Peyer's patch (tissue), 4 donors: ENCODE measurements at regions not wholly inside any gene's neighbourhood (a gene's known extent, or its start where the extent isn't known, plus 50 kb on each side); places are given as distances from the start of the nearest gene placed in this dataset.

ENCODE experiments used
- CTCF ChIP-seq, 6 experiments: fragments of 450-650 bp in 4 of 6; fragments of 200-600 bp in 2 of 6; sonication (generic) in 1 of 6; IDR thresholded peaks; one replicate each; pipeline ENCODE4 v1.5.1; 2017 to 2019; ENCODE audit warnings: antibody characterized with exemption in 6 of 6, mild to moderate bottlenecking in 3 of 6, moderate library complexity in 1 of 6
- POLR2A ChIP-seq, 2 donors: fragments of 450-650 bp; IDR thresholded peaks; one replicate each; pipeline ENCODE4 v1.5.1; 2017; ENCODE audit warnings: antibody characterized with exemption in 2 of 2, mild to moderate bottlenecking in 2 of 2, moderate library complexity in 2 of 2

- TF ChIP-seq CTCF (IDR thresholded peaks at IDR 0.05) (no peak), POLR2A (IDR thresholded peaks at IDR 0.05) (no peak)
These were observed 64.9 kb upstream of the FOXG1 start for GRCh38 chr14:28701733-28702132.
